ENCODE measurements at regions not wholly inside any gene's neighbourhood (a gene's known extent, or its start where the extent isn't known, plus 50 kb on each side); places are given as distances from the start of the nearest gene placed in this dataset.
"Not testable (repeated sequence)": the region's sequence is repeated elsewhere in the genome, so short reads cannot be mapped to it uniquely, and the experiment has no call there.

GRCh38 chr6:158888171-158888570 is 69.0 kb upstream of the EZR start:
- not testable (repeated sequence) for DNase-seq (ENCODE audit: low spot score in 2 of 2); FAIRE-seq

GRCh38 chr6:158886346-158886977 is 67.3 kb upstream of the EZR start:
- DNase-seq (ENCODE audit: low spot score in 2 of 2); FAIRE-seq: not testable (repeated sequence)

GRCh38 chr6:158881884-158882283 is 62.7 kb upstream of the EZR start:
- FAIRE-seq; DNase-seq (ENCODE audit: low spot score in 2 of 2): not testable (repeated sequence)

GRCh38 chr6:158881276-158881675 is 62.1 kb upstream of the EZR start:
- not testable (repeated sequence) for DNase-seq (ENCODE audit: low spot score in 2 of 2); FAIRE-seq

- no peak for FAIRE-seq
- DNase-seq (ENCODE audit: low spot score in 2 of 2): no peak
Measured at GRCh38 chr6:158879180-158879579, 60.0 kb upstream of the EZR start.

- DNase-seq (ENCODE audit: low spot score in 2 of 2) (no peak), FAIRE-seq (no peak)
Measured at GRCh38 chr6:158877716-158878115, 58.5 kb upstream of the EZR start.

GRCh38 chr6:158876886-158877285 is 57.7 kb upstream of the EZR start:
- no peak for DNase-seq (ENCODE audit: low spot score in 2 of 2)
- no peak for FAIRE-seq

GRCh38 chr6:158870649-158870957 is 51.4 kb upstream of the EZR start:
- FAIRE-seq (no peak), DNase-seq (ENCODE audit: low spot score in 2 of 2) (no peak)

GRCh38 chr6:158869826-158870648 is 50.9 kb upstream of the EZR start:
- FAIRE-seq (no peak), DNase-seq (ENCODE audit: low spot score in 2 of 2) (peak in 1 of 2 donors; percentile 83)

- DNase-seq (ENCODE audit: low spot score in 2 of 2) (peak in 1 of 2 donors; percentile 74), FAIRE-seq (no peak)
Measured at GRCh38 chr6:158868890-158869825, 50.0 kb upstream of the EZR start.

Data from frontal cortex (tissue), 3 donors.